ENCODE measurements at regions not wholly inside any gene's neighbourhood (a gene's known extent, or its start where the extent isn't known, plus 50 kb on each side); places are given as distances from the start of the nearest gene placed in this dataset.
A peak's percentile ranks its signal among the peaks of the same experiment; 100 is the strongest.

DNA sequence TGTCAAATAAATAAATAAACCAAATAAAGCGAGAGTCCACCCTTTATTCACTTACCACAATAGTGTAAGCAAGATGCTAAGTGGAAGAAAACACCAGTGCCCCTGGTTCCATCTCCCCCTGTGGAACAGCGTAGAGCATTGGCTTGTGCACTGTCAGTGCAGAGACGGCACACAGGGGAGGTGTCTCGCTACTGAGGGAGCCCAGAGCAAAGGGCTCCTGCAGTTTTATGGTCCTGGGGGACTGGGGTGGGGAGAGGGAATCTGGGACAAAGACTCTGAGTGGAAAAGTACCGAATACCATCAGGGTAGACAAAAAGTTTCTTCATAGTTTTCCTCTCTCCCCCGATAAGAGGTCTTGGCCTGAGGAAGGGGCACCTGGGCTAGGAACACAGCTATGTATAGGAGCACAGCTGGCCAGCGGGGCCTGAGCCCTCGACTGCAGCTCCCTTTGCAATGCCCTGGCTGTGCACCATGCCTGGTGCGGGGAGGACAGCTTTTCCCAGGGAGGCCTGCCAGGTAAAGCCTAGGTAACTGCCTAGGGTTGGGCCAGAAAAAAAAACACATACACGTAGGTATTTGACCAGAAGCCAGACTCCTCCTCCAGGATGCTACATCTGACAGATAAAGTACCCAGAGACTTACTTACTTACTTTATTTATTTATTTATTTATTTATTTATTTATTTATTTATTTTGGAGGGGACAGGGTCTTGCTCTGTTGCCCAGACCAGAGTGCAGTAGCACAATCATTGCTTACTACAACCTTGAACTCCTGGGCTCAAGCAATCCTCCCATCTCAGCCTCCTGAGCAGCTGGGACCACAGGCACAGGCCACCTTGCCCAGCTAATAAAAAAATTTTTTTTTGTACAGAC, 88.8 kb upstream of the KIF5B start:
- dilution Hi-C loops (cut with MboI; ENCODE audit: extremely low pct_ligation_motif_present, low sequenced_read_pairs), result no loop called here

DNA sequence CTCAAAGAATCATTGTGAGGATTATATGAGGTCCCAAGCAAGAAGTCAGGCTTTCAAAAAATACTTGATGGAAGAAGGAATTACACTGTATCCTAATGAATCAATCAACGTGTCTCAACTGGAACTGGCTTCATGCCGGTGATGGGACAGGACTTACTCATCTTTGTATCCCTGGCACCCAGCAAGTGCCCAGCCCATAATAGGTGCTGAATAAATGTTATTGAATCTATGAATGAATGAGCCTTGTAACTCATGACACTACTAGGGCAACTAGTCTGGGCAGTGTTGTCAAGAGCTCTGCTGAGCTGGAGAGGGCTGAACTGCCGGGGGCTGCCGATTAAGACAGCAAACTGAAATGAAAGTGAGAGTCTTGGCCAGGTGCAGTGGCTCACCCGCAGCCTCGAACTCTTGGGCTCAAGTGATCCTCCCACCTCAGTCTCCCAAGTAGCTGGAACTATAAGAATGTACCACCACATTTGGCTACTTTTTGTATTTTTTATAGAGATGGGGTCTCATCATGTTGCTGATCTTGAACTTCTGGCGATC, 87.2 kb upstream of the KIF5B start:
- H3K36me3 ChIP-seq (ENCODE audit: control insufficient read depth in 2 of 2, extremely low read depth in 1 of 2, insufficient read depth in 2 of 2, low read length in 2 of 2), result no peaks in the 10 kb centered on the region
- DNase-seq (ENCODE audit: low read depth, low spot score) (peak; percentile 97), FAIRE-seq (peak; percentile 94)
- H3K4me3 ChIP-seq (ENCODE audit: control insufficient read depth in 2 of 3, extremely low read depth in 1 of 3, insufficient read depth in 2 of 3, low read depth in 1 of 3, low read length in 3 of 3), result peak overlapping the region in 2 of 3 experiments; percentile 4 to 31
- TF ChIP-seq, protein P1, sequence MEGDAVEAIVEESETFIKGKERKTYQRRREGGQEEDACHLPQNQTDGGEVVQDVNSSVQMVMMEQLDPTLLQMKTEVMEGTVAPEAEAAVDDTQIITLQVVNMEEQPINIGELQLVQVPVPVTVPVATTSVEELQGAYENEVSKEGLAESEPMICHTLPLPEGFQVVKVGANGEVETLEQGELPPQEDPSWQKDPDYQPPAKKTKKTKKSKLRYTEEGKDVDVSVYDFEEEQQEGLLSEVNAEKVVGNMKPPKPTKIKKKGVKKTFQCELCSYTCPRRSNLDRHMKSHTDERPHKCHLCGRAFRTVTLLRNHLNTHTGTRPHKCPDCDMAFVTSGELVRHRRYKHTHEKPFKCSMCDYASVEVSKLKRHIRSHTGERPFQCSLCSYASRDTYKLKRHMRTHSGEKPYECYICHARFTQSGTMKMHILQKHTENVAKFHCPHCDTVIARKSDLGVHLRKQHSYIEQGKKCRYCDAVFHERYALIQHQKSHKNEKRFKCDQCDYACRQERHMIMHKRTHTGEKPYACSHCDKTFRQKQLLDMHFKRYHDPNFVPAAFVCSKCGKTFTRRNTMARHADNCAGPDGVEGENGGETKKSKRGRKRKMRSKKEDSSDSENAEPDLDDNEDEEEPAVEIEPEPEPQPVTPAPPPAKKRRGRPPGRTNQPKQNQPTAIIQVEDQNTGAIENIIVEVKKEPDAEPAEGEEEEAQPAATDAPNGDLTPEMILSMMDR (optimal IDR thresholded peaks at IDR 0.05 in 1 of 3, IDR thresholded peaks at IDR 0.05 in 1 of 3, conservative IDR thresholded peaks at IDR 0.05 in 1 of 3; ENCODE audit: extremely low read depth in 1 of 3, insufficient read depth in 2 of 3, low read length in 3 of 3), result no peak
- no peak for TF ChIP-seq EZH2 (IDR thresholded peaks at IDR 0.05; ENCODE audit: low read length)
- H4K20me1 ChIP-seq (ENCODE audit: control insufficient read depth, extremely low read depth, insufficient read depth, low read length), result no peaks in the 10 kb centered on the region
- H3K27ac ChIP-seq (ENCODE audit: control insufficient read depth, insufficient read depth, low read length), result peak overlapping the region; percentile 90
- dilution Hi-C loops (cut with MboI; ENCODE audit: extremely low pct_ligation_motif_present, low sequenced_read_pairs), result no loop called here
- no peaks in the 10 kb centered on the region for H3K27me3 ChIP-seq (ENCODE audit: control insufficient read depth, extremely low read depth, insufficient read depth, low read length)
- no peak overlapping the region for H2AFZ ChIP-seq (ENCODE audit: control insufficient read depth, low read length)
- H3K4me1 ChIP-seq (ENCODE audit: control insufficient read depth, extremely low read depth, insufficient read depth, low read length), result peaks cover 48% of the 10 kb centered on the region
- peak overlapping the region; percentile 72 for H3K4me2 ChIP-seq (ENCODE audit: control insufficient read depth, extremely low read depth, insufficient read depth, low read depth, low read length)
- no peaks in the 10 kb centered on the region for H3K9me1 ChIP-seq (ENCODE audit: control insufficient read depth, extremely low read depth, insufficient read depth, low read length)
- no peaks in the 10 kb centered on the region for H3K79me2 ChIP-seq (ENCODE audit: control insufficient read depth, insufficient read depth, low read length)
- no peaks in the 10 kb centered on the region for H3K9me3 ChIP-seq (ENCODE audit: control insufficient read depth, low read depth, low read length)
- H3K9ac ChIP-seq (ENCODE audit: control insufficient read depth, extremely low read depth, insufficient read depth, low read length), result peak overlapping the region; percentile 43

More for the DNA sequence above, 88.8 kb upstream of the KIF5B start:
- H3K27ac ChIP-seq (ENCODE audit: control insufficient read depth, insufficient read depth, low read length), result peak overlapping the region; percentile 10
- no peak for TF ChIP-seq EZH2 (IDR thresholded peaks at IDR 0.05; ENCODE audit: low read length)
- TF ChIP-seq, protein P1 (optimal IDR thresholded peaks at IDR 0.05 in 1 of 3, IDR thresholded peaks at IDR 0.05 in 1 of 3, conservative IDR thresholded peaks at IDR 0.05 in 1 of 3; ENCODE audit: extremely low read depth in 1 of 3, insufficient read depth in 2 of 3, low read length in 3 of 3), result no peak
- no peaks in the 10 kb centered on the region for H3K9me3 ChIP-seq (ENCODE audit: control insufficient read depth, low read depth, low read length)
- H3K27me3 ChIP-seq (ENCODE audit: control insufficient read depth, extremely low read depth, insufficient read depth, low read length), result no peaks in the 10 kb centered on the region
- H3K9me1 ChIP-seq (ENCODE audit: control insufficient read depth, extremely low read depth, insufficient read depth, low read length), result no peaks in the 10 kb centered on the region
- H3K9ac ChIP-seq (ENCODE audit: control insufficient read depth, extremely low read depth, insufficient read depth, low read length), result no peak overlapping the region
- no peak overlapping the region for H3K4me2 ChIP-seq (ENCODE audit: control insufficient read depth, extremely low read depth, insufficient read depth, low read depth, low read length)
- no peak for DNase-seq (ENCODE audit: low read depth, low spot score)
- H3K36me3 ChIP-seq (ENCODE audit: control insufficient read depth in 2 of 2, extremely low read depth in 1 of 2, insufficient read depth in 2 of 2, low read length in 2 of 2), result no peaks in the 10 kb centered on the region
- no peak overlapping the region for H2AFZ ChIP-seq (ENCODE audit: control insufficient read depth, low read length)
- no peaks in the 10 kb centered on the region for H4K20me1 ChIP-seq (ENCODE audit: control insufficient read depth, extremely low read depth, insufficient read depth, low read length)
- no peak overlapping the region for H3K4me3 ChIP-seq (ENCODE audit: control insufficient read depth in 2 of 3, extremely low read depth in 1 of 3, insufficient read depth in 2 of 3, low read depth in 1 of 3, low read length in 3 of 3)
- FAIRE-seq, result no peak
- H3K79me2 ChIP-seq (ENCODE audit: control insufficient read depth, insufficient read depth, low read length), result no peaks in the 10 kb centered on the region
- peaks cover 46% of the 10 kb centered on the region for H3K4me1 ChIP-seq (ENCODE audit: control insufficient read depth, extremely low read depth, insufficient read depth, low read length)
